ENCODE measurements at regions not wholly inside any gene's neighbourhood (a gene's known extent, or its start where the extent isn't known, plus 50 kb on each side); places are given as distances from the start of the nearest gene placed in this dataset.

GRCh38 chr5:135120951-135121350 lies 86.9 kb upstream of the PITX1 start:
- no peak for DNase-seq (ENCODE audit: low spot score)

DNA sequence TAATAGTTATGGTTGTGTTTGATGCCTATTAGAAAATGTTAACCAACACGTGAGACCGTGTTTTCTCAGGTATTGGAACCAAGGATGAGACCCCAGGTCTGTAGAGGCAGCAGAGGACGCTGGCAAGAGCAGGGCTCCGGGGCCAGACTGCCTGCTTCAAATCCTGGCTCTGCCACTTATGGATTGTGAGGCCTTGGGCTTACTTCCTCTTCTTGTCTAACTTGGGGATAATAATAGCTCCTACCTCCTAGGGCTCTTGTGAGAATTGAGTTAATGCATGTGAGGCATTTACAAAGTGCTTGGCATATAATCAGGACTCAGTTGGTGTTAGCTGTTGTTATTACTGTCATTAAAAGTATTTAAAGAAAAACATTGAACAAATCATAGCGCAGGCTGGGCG lies 85.5 kb upstream of the PITX1 start:
- DNase-seq (ENCODE audit: low spot score): no peak

DNA sequence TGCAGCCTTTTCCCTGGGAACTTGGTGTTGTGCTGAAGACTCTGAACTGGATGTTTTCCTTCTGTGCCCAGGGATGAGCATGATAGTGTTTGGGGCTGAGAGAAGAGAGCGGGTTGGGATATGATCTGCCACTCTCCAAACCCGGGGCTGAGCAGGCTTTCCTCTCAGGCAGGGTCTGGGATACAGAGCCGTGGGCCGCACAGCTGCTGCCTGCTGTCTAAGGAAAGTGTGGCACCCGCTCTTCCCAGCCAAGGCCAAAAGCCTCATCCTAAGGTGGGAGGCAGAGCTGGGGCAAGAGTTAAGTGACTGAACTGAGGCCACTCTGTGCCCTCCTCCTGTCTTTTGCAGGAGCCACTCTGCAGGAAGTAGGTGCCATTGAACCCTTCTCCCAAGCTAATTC lies 83.6 kb upstream of the PITX1 start:
- DNase-seq (ENCODE audit: low spot score): no peak

GRCh38 chr5:135116160-135116561 lies 82.1 kb upstream of the PITX1 start:
- no peak for DNase-seq (ENCODE audit: low spot score)

GRCh38 chr5:135115591-135115990 lies 81.6 kb upstream of the PITX1 start:
- DNase-seq (ENCODE audit: low spot score): no peak

- no peak for DNase-seq (ENCODE audit: low spot score)
Observed at GRCh38 chr5:135114759-135115158, 80.7 kb upstream of the PITX1 start.

GRCh38 chr5:135112008-135112725 lies 78.1 kb upstream of the PITX1 start:
- DNase-seq (ENCODE audit: low spot score): no peak

DNA sequence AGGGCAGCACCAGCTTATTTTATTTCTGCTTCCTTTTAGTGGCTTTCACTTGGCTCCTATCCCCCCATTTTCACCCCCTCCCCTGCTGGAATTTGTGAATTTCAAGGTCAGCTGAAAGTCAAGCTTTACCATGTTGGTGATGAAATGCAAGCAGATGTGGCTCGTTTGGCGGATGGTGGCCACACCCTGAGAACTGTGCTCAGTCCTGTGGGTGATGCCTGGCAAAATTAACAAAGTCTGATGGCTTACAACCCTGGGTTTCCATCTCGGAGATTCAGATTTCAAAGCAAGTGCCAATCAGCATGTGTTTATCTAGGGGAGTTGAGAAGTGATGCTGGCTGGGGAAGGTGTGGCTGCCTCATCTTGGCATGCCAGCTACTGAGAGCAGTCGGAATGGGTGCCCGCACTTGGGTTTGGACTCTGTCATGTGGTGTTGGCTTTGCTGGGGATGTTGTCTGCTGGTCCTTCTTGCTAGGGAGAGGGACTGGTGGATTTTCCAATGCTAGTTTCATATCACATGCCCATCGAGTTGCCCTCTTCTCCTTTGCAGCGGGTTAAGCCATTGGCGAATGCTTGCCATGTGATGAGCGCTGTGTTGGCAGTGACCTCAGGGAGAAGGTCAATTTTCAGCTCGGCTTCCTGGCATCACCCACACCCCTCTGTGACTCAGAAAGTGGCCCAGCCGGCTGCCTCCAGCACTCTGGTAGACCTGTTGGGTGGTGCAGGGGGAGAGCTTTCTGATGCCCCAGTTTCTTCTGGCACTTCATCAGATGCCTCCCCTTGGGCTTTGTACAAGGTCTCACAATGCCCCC lies 77.0 kb upstream of the PITX1 start:
- no peak for DNase-seq (ENCODE audit: low spot score)

DNA sequence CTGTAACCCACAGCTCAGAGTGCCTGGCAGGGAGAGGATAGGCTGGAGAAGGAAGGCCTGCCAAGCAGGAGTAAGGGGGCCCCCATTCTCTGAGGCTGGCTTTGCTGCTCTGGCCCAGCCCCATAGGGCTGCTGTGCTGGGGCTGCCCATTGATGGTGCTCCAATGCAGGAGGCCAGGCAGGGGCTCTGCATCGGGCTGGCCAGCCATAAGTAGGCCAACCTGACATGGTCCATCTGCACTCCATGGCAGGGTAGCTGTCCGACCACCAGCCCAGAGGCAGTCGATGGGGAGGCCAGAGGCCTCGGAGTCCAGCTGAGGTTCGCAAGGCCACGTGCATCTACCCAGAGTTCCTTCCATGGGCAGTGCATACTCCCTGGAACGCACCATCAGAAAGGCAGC lies 75.0 kb upstream of the PITX1 start:
- no peak for DNase-seq (ENCODE audit: low spot score)

DNA sequence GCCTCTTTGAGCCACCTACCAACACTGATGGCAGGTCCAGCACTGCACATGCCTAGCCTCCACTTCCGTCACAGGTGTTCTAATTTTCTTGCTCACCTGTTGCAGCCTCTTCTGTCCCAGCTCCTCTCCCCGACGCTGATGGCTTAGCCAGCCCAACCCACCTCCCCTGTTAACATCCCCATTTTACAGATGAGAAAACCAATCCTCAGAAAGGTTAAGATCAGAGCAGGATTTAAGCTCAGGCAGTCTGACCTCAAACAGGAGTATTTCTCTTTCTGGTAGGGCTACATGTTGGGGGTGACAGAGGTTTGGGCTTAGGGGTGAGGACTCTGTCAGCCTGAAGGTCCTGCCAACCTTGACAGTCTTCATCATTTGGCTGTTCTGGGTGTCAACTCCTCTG lies 74.5 kb upstream of the PITX1 start:
- no peak for DNase-seq (ENCODE audit: low spot score)

GRCh38 chr5:135107986-135108385 lies 74.0 kb upstream of the PITX1 start:
- DNase-seq (ENCODE audit: low spot score): no peak

- DNase-seq (ENCODE audit: low spot score): no peak
Observed at GRCh38 chr5:135106610-135107471, 72.8 kb upstream of the PITX1 start.

DNA sequence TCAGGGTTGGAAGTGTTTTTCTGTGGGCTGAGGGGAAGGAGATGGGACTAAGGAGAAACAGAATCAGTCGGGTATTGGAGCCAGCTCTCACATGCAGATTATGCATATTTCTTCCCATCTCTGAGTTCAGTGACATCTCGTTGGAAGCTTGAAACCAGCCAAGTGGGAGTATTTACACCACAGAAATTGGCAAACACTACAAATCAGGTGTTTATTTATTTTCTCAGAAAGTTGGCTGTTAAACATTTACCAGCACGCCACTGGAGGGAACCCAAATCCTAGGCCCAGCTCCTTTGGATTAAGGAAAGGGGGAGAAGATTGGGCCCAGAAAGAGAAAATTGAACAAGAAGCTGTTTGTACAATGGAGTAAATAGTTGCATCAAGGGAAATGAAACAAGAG lies 72.1 kb upstream of the PITX1 start:
- DNase-seq (ENCODE audit: low spot score): no peak

DNA sequence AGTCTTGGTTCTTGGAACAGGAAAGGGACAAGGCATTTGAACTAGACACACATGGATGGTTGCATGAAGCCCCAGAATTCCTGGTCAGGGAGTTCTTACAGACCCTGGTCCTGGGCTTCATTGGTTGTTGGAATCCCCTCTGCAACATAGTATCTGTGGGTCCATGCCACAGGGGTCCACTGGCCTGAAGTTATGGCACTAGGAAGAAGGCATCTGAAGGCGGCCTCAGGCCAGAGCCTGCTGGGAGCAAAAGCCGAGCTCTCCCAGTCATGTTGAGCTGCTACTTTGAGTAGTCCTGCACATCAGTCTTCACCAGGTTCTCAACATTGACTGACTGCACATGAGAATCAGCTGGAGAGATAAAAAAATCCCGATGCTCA lies 71.1 kb upstream of the PITX1 start:
- no peak for DNase-seq (ENCODE audit: low spot score)

- DNase-seq (ENCODE audit: low spot score): no peak
Observed at GRCh38 chr5:135103575-135103853, 69.5 kb upstream of the PITX1 start.

GRCh38 chr5:135102716-135103574 lies 68.9 kb upstream of the PITX1 start:
- no peak for DNase-seq (ENCODE audit: low spot score)

DNA sequence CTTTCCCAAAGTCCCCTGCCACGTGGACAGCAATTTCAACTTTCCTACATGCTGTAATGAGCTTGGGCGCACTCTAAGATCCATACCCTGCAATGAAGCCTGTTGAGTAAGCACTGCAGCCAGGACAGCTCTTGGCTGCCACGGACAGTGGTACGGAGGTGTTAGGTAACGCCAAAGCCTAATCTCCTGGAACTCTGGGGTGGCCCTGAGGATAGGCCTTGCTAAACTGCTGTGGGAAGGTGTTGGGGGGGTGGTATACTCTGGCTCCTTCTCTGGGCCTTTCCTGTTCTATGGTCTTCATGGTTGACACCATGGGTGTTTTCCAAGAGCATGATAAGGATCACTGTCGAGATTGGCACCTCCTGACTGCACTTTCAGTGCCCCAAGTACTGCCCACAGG lies 66.4 kb upstream of the PITX1 start:
- DNase-seq (ENCODE audit: low spot score): no peak

DNA sequence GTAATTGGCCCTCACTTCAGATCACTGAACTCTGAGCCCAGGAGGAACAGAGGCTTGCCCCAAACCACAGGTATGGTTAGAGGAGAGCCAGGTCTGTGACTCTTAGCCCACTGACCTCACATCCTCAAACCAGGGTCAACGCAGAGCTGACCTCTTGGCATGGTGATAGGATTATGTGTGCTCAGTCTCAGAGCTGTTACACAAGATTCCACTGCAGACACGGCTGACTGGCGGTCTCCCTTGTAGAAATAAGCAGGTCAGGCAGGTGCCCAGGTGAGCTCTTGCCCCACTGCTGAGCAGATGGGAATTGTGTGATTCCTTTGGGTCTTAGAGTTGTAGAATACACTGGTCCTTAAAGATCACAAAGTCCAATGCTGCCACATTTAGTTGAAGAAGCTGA lies 66.0 kb upstream of the PITX1 start:
- DNase-seq (ENCODE audit: low spot score): no peak

GRCh38 chr5:135097390-135097789 lies 63.4 kb upstream of the PITX1 start:
- no peak for DNase-seq (ENCODE audit: low spot score)

DNA sequence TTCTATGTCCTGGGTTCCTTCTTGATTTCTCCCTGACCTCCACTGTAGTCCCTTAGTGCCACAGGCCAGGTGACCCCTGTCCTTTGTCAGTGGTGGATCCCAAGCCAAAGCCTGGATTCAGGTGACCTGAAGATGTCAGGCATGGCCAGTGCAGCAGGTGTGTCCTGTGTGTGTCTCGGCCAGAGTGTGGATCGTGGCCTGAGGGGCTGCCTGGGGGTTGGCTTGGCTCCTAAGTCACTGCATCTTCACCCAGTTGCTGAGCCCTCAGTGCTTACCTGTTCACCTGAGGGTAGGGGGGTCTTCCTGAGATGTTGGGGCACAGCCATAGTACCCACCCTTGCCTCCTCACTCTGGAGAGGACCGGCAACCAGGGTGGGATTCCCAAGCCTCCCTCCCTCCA lies 61.8 kb upstream of the PITX1 start:
- DNase-seq (ENCODE audit: low spot score): no peak

DNA sequence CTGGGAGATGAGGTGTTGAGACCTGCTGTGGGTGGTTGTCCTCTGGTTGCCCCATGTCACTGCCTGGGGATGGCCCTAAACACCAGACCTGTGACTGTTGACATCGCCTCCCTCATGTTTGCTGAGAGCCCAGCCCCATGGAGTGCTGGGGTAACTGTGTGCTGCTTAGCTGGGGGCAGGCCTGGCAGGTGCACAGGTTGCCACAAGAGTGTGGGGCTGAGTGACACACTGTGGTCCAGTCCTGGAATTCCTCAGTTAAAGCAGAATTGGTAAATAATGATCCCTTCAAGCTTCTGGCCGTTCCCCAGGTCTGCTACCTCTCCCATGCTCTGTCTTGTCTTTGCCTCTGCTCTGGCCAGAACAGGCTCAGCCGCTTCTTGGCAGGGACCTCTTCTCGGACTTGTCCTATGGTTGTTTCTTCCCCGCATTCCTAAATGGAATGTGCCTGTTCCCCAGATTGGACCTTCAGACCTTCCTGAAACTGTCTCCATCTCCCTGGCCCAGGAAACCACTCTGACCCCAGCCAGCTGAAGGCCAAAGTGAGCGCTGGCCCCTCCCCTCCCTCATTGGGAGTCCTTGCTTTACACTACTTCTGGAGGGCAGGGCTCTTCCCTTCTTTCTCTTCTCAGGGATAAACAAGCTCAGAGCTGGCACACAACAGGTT lies 61.2 kb upstream of the PITX1 start:
- DNase-seq (ENCODE audit: low spot score): no peak

All from kidney capillary endothelial cell (primary cell).